ENCODE measurements at regions not wholly inside any gene's neighbourhood (a gene's known extent, or its start where the extent isn't known, plus 50 kb on each side); places are given as distances from the start of the nearest gene placed in this dataset.

DNA sequence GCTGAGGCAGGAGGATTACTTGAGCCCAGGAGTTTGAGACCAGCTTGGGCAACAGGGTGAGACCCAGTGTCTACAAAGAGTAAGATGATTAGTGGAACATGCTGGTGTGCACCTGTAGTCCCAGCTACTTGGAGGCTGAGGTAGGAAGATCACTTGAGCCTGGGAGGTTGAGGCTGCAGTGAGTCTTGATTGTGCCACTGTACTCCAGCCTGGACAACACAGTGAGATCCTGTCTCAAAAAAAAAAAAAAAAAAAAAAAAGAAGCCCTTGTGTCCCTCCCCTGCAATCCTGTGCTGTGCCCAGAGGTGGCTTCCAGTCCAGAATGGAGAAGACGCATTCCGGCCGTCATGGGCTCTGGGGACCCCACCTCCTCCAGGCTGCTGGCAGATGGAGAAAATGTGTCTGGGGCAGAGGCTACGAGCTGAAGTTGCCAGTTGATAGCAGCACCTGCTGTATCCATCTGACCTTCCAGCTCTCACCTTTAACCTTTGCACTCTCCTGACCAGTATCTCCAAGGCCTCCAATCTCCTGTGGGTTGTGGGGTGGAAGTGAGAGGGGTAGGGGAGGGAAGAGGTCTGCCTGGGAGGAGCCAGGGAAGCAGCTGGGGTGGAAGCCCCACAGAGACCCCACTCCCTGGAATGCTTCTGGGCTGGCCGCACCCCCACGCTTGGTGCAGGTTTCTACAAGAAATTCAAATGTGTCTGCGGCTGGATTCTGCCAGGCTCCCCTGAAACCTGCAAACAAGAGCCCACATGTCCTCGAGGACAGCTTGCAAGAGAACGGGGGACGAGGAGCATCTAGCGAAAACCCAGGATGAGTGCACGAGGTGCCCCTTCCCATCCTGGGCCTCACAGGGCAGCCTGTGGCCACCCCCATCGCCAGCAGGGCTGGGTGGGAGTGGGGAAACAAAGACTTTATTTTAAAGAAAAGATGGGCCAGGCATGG is 148.3 kb upstream of the IER5L start:
- Histone ChIP-seq H3K4me3 (no peak overlapping the region), H3K27ac (no peak overlapping the region), H3K36me3 (no peaks in the 10 kb centered on the region), H3K9me3 (peaks cover 0 to 13% (median 11%) of the 10 kb centered on the region in 8 donors), H3K4me1 (peaks cover 9 to 48% (median 31%) of the 10 kb centered on the region in 6 donors), H3K27me3 (replicated peaks in 1 of 7) (no peaks in the 10 kb centered on the region)
- TF ChIP-seq POLR2A (IDR thresholded peaks at IDR 0.05), result no peak
- no peak for TF ChIP-seq POLR2AphosphoS5 (IDR thresholded peaks at IDR 0.05)
- TF ChIP-seq, protein P1, sequence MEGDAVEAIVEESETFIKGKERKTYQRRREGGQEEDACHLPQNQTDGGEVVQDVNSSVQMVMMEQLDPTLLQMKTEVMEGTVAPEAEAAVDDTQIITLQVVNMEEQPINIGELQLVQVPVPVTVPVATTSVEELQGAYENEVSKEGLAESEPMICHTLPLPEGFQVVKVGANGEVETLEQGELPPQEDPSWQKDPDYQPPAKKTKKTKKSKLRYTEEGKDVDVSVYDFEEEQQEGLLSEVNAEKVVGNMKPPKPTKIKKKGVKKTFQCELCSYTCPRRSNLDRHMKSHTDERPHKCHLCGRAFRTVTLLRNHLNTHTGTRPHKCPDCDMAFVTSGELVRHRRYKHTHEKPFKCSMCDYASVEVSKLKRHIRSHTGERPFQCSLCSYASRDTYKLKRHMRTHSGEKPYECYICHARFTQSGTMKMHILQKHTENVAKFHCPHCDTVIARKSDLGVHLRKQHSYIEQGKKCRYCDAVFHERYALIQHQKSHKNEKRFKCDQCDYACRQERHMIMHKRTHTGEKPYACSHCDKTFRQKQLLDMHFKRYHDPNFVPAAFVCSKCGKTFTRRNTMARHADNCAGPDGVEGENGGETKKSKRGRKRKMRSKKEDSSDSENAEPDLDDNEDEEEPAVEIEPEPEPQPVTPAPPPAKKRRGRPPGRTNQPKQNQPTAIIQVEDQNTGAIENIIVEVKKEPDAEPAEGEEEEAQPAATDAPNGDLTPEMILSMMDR (IDR thresholded peaks at IDR 0.05 in 8 of 11, conservative IDR thresholded peaks at IDR 0.05 in 3 of 11), result no peak
- no peak for DNase-seq
- intact Hi-C loops (cut with DNase I; ENCODE audit: low total_unique reads), result no loop called here
- WGBS, 5 donors, result 85 to 95% (median 91%) methylated on average over 13 of the region's 13 CpGs

DNA sequence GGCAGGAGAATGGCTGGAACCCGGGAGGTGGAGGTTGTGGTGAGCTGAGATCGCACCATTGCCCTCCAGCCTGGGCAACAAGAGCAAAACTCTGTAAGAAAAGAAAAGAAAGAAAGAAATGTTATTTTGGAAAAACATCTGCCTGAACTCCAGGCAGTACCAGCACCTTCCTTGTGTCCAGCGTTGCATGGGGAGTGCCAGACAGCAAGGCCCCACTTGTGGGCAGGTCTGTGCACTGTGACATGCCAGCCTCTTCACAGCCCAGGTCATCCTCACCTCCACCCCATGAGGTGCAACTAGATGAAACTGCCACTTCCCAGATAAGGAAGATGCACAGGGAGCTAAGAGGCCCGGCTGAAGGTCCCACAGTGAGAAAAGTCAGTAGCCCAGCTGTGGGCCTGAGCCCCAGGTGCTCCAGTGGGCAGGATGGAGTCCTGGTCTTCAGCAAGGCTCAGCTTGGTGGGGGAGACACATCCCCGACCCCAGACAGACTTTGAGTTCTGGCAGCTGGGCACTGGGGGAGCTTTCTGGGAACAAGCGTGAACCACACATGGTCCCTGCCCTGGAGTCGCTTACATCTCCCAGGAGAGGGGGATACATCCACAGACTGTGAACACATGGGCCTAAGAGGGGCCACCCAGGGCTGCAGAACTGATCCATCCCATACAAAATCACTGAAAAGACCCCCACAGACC is 146.9 kb upstream of the IER5L start:
- H3K36me3 ChIP-seq, result no peaks in the 10 kb centered on the region
- H3K4me3 ChIP-seq, result no peak overlapping the region
- peaks cover 16 to 62% (median 45%) of the 10 kb centered on the region in 6 donors for H3K4me1 ChIP-seq
- peaks cover 0 to 12% (median 0%) of the 10 kb centered on the region in 7 donors for H3K27me3 ChIP-seq (replicated peaks in 1 of 7)
- no peaks in the 10 kb centered on the region for H3K9me3 ChIP-seq
- intact Hi-C loops (cut with DNase I; ENCODE audit: low total_unique reads), result no loop called here
- 88 to 93% (median 91%) methylated on average over 7 of the region's 7 CpGs for WGBS, 5 donors
- TF ChIP-seq POLR2AphosphoS5 (IDR thresholded peaks at IDR 0.05), result no peak
- TF ChIP-seq POLR2A (IDR thresholded peaks at IDR 0.05), result no peak
- TF ChIP-seq, protein P1 (IDR thresholded peaks at IDR 0.05 in 8 of 11, conservative IDR thresholded peaks at IDR 0.05 in 3 of 11), result no peak
- DNase-seq, result no peak
- H3K27ac ChIP-seq, result no peak overlapping the region

DNA sequence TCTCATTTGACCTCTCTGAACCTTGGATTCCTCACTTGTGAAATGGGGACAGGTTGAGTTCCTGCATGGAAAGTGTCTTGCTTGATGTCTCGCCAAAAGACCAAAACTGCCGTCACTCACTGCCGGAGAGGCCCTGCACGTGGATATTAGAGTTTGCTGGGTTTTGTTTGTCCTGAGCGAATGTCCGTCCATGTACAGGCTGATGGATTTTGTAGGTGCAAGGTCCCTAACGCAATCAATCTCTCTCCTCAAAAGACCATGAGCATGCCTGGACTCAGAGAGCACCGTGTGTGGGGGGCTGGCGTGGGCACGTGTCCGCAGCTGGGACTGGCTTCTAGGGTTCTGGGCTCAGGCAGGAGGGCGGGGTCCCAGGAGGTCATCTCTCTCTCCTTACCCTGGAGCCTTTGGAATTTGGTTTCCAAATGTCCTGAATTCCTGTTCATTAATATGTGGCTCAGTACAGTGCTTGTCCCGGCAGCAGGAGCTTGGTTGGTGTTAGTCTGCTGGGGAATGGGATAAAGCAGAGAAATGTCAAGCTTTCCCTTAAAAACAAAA is 146.0 kb upstream of the IER5L start:
- TF ChIP-seq POLR2A (IDR thresholded peaks at IDR 0.05) (no peak), POLR2AphosphoS5 (IDR thresholded peaks at IDR 0.05) (no peak)
- TF ChIP-seq, protein P1 (IDR thresholded peaks at IDR 0.05 in 8 of 11, conservative IDR thresholded peaks at IDR 0.05 in 3 of 11), result no peak
- intact Hi-C loops (cut with DNase I; ENCODE audit: low total_unique reads), result no loop called here
- Histone ChIP-seq H3K36me3 (no peaks in the 10 kb centered on the region), H3K4me3 (no peak overlapping the region), H3K9me3 (no peaks in the 10 kb centered on the region), H3K27me3 (replicated peaks in 1 of 7) (peaks cover 0 to 21% (median 0%) of the 10 kb centered on the region in 7 donors), H3K4me1 (peaks cover 22 to 70% (median 51%) of the 10 kb centered on the region in 6 donors), H3K27ac (peak overlapping the region in 3 of 8 donors; percentile 15 to 84 (median 55))
- DNase-seq, result peak; percentile 49
- WGBS, 5 donors, result 79 to 93% (median 85%) methylated on average over 13 of the region's 13 CpGs
